HEK293 (cell line): ENCODE measurements at regions not wholly inside any gene's neighbourhood (a gene's known extent, or its start where the extent isn't known, plus 50 kb on each side); places are given as distances from the start of the nearest gene placed in this dataset.
A peak's percentile ranks its signal among the peaks of the same experiment; 100 is the strongest.

Experiments
- CTCF ChIA-PET: fragments of 350-600 bp; formaldehyde crosslinking; extraction: SDS; loops from one replicate; lab custom pipeline; 2021; ENCODE audit warnings: antibody characterized with exemption; lab: Yijun Ruan, JAX
- POLR2A ChIA-PET: fragments of 300-600 bp; formaldehyde crosslinking; extraction: SDS; loops from one replicate; lab custom pipeline; 2020; ENCODE audit warnings: antibody characterized with exemption, inconsistent platforms; lab: Yijun Ruan, JAX
- H3K27ac ChIP-seq: fragments of 200-500 bp; sonication (Bioruptor generic); 2 replicates; pipeline ENCODE4 v1.5.1; 2014; ENCODE audit warnings: low read depth, low read length, control low read depth, inconsistent platforms; ENCODE audit errors: extremely low read depth
- H3K36me3 ChIP-seq, 2 experiments: fragments of 200-500 bp in 1 of 2; sonication (Bioruptor generic) in 1 of 2; 1 replicate in 1 of 2; 2 replicates in 1 of 2; pipeline ENCODE4 v1.5.1; 2014 to 2017; ENCODE audit warnings: inconsistent platforms in 2 of 2, low read length in 2 of 2; ENCODE audit not compliant: control insufficient read depth in 2 of 2, insufficient read depth in 1 of 2
- H3K4me1 ChIP-seq: fragments of 200-500 bp; sonication (Bioruptor generic); 2 replicates; pipeline ENCODE4 v1.5.1; 2014; ENCODE audit warnings: mild to moderate bottlenecking, low read length, inconsistent platforms; ENCODE audit not compliant: control insufficient read depth, insufficient read depth
- H3K4me3 ChIP-seq: 2 replicates; pipeline ENCODE4 v1.5.1; 2011; ENCODE audit warnings: low read depth, mild to moderate bottlenecking, control low read depth, low read length, moderate library complexity
- H3K9me3 ChIP-seq: fragments of 200-500 bp; sonication (Bioruptor generic); 2 replicates; pipeline ENCODE4 v1.5.1; 2014; ENCODE audit warnings: low read depth, low read length, inconsistent platforms; ENCODE audit not compliant: control insufficient read depth, insufficient read depth
- BCL6B ChIP-seq: fragments of 450-650 bp; formaldehyde crosslinking; IDR thresholded peaks from 2 replicates; pipeline ENCODE4 v1.5.1; 2017; ENCODE audit warnings: missing biosample characterization, missing genetic modification characterization
- KLF10 ChIP-seq: fragments of 450-650 bp; IDR thresholded peaks from 2 replicates; pipeline ENCODE4 v1.5.1; 2018; ENCODE audit warnings: missing biosample characterization, mild to moderate bottlenecking, missing genetic modification characterization
- PRDM1 ChIP-seq: fragments of 450-650 bp; formaldehyde crosslinking; IDR thresholded peaks from 2 replicates; pipeline ENCODE4; 2016; ENCODE audit warnings: missing biosample characterization, missing genetic modification characterization
- PRDM10 ChIP-seq: fragments of 450-650 bp; formaldehyde crosslinking; IDR thresholded peaks from 2 replicates; pipeline ENCODE4 v1.5.1; 2016; ENCODE audit warnings: missing biosample characterization, missing genetic modification characterization
- REPIN1 ChIP-seq: fragments of 450-650 bp; formaldehyde crosslinking; IDR thresholded peaks from 2 replicates; pipeline ENCODE4 v1.5.1; 2017; ENCODE audit warnings: missing biosample characterization, missing genetic modification characterization, low read depth
- SCRT2 ChIP-seq: fragments of 450-650 bp; formaldehyde crosslinking; IDR thresholded peaks from 2 replicates; pipeline ENCODE4 v1.5.1; 2016; ENCODE audit warnings: missing biosample characterization, missing genetic modification characterization
- ZBTB7A ChIP-seq: fragments of 450-650 bp; formaldehyde crosslinking; IDR thresholded peaks from 2 replicates; pipeline ENCODE4 v1.5.1; 2016; ENCODE audit warnings: low read depth, missing biosample characterization, missing genetic modification characterization
- ZNF302 ChIP-seq: fragments of 450-650 bp; formaldehyde crosslinking; IDR thresholded peaks from 2 replicates; pipeline ENCODE4 v1.5.1; 2016; ENCODE audit warnings: missing biosample characterization, missing genetic modification characterization, low read depth
- ZNF354C ChIP-seq: fragments of 450-650 bp; formaldehyde crosslinking; IDR thresholded peaks from 2 replicates; pipeline ENCODE4 v1.5.1; 2016; ENCODE audit warnings: missing biosample characterization, missing genetic modification characterization, low read depth, borderline replicate concordance
- ZNF423 ChIP-seq: fragments of 450-650 bp; formaldehyde crosslinking; IDR thresholded peaks from 2 replicates; pipeline ENCODE4 v1.5.1; 2016; ENCODE audit warnings: missing biosample characterization, missing genetic modification characterization
- ZNF514 ChIP-seq: fragments of 450-650 bp; formaldehyde crosslinking; IDR thresholded peaks from 2 replicates; pipeline ENCODE4 v1.5.1; 2016; ENCODE audit warnings: missing biosample characterization, missing genetic modification characterization
- ZNF610 ChIP-seq: fragments of 450-650 bp; formaldehyde crosslinking; IDR thresholded peaks from 2 replicates; pipeline ENCODE4 v1.5.1; 2016; ENCODE audit warnings: missing biosample characterization, missing genetic modification characterization, borderline replicate concordance
- ZNF623 ChIP-seq: fragments of 450-650 bp; formaldehyde crosslinking; IDR thresholded peaks from 2 replicates; pipeline ENCODE4 v1.5.1; 2016; ENCODE audit warnings: missing biosample characterization, missing genetic modification characterization
- ZNF639 ChIP-seq: fragments of 450-650 bp; formaldehyde crosslinking; IDR thresholded peaks from 2 replicates; pipeline ENCODE4 v1.5.1; 2016; ENCODE audit warnings: missing biosample characterization, missing genetic modification characterization
- ZNF792 ChIP-seq: fragments of 450-650 bp; formaldehyde crosslinking; IDR thresholded peaks from 2 replicates; pipeline ENCODE4 v1.5.1; 2016; ENCODE audit warnings: missing biosample characterization, missing genetic modification characterization
- TF ChIP-seq, protein P1 (sequence below): fragments of 450-650 bp; formaldehyde crosslinking; IDR thresholded peaks from 2 replicates; pipeline ENCODE4 v1.5.1; 2017; ENCODE audit warnings: missing biosample characterization, missing genetic modification characterization

DNA sequence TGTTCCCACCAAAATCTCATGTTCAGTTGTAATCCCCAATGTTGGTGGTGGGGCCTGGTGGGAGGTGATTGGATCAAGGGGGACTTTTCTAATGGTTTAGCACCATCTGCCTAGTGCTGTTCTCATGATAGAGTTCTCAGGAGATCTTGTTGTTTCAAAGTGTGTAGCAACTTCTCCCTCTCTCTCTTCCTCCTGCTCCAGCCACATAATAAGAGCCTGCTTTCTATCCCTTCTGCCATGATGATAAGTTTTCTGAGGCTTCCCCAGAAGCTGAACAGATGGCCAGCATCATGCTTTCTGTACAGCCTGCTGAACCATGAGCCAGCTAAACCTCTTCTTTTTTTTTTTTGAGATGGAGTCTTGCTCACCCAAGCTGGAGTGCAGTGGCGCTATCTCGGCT lies 910.6 kb downstream of the KCNMA1 start:
- TF ChIP-seq ZNF354C (no peak), ZNF423 (no peak), ZNF514 (tag by site-specific recombination) (no peak), ZBTB7A (tag by site-specific recombination) (no peak), BCL6B (tag by site-specific recombination) (no peak), PRDM10 (no peak), ZNF302 (tag by site-specific recombination) (no peak), ZNF639 (tag by site-specific recombination) (no peak), ZNF792 (no peak), ZNF623 (no peak)
- TF ChIP-seq, protein P1, sequence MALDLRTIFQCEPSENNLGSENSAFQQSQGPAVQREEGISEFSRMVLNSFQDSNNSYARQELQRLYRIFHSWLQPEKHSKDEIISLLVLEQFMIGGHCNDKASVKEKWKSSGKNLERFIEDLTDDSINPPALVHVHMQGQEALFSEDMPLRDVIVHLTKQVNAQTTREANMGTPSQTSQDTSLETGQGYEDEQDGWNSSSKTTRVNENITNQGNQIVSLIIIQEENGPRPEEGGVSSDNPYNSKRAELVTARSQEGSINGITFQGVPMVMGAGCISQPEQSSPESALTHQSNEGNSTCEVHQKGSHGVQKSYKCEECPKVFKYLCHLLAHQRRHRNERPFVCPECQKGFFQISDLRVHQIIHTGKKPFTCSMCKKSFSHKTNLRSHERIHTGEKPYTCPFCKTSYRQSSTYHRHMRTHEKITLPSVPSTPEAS (tag by site-specific recombination): no peak
- Histone ChIP-seq H3K4me1 (no peaks in the 10 kb centered on the region), H3K36me3 (no peaks in the 10 kb centered on the region), H3K27ac (no peak overlapping the region), H3K9me3 (no peaks in the 10 kb centered on the region), H3K4me3 (no peak overlapping the region)
- POLR2A ChIA-PET: no interaction called here
- CTCF ChIA-PET: no interaction called here

DNA sequence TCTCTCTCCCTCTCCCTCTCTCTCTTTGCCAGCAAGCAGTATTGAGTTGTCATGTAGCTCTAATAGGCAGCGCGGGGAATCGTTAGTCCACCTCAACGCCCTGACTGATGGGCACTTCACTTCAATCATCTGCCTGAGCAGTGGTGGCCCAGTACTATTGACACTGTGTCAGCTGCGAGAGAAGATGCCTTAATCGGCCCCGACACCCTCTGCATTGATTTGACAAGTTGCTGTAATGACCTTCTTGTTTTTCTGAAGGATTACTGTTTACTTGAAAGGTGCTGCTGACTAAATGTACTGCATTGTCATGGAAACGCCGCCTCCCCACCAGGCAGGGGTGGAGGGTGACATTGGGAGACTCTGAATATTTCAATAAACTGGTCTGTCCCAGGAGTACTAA lies 913.8 kb downstream of the KCNMA1 start:
- POLR2A ChIA-PET: no interaction called here
- CTCF ChIA-PET: no interaction called here

GRCh38 chr10:76721891-76722505 lies 915.6 kb downstream of the KCNMA1 start:
- no peaks in the 10 kb centered on the region for H3K36me3 ChIP-seq
- no peaks in the 10 kb centered on the region for H3K4me1 ChIP-seq
- no peak overlapping the region for H3K27ac ChIP-seq
- no peaks in the 10 kb centered on the region for H3K9me3 ChIP-seq
- H3K4me3 ChIP-seq: no peak overlapping the region
- CTCF ChIA-PET: interaction anchor here (0.6 to 0.7 kb wide), 2 partner anchors 16 to 1512 kb away, joined by 3 to 5 read pairs; partner anchors contain the start of gene VDAC2
- POLR2A ChIA-PET: no interaction called here
- peak; percentile 50; the same call in 1 of the 2 replicates for TF ChIP-seq SCRT2
- no peak for TF ChIP-seq PRDM1

More for the DNA sequence above, 913.8 kb downstream of the KCNMA1 start:
- no peaks in the 10 kb centered on the region for H3K9me3 ChIP-seq
- TF ChIP-seq KLF10 (tag by site-specific recombination) (no peak), ZNF610 (tag by site-specific recombination) (no peak), REPIN1 (tag by site-specific recombination) (no peak)
- H3K4me3 ChIP-seq: no peak overlapping the region
- H3K27ac ChIP-seq: no peak overlapping the region
- no peaks in the 10 kb centered on the region for H3K4me1 ChIP-seq
- no peaks in the 10 kb centered on the region for H3K36me3 ChIP-seq
